HG03103 (cell line): ENCODE measurements at regions not wholly inside any gene's neighbourhood (a gene's known extent, or its start where the extent isn't known, plus 50 kb on each side); places are given as distances from the start of the nearest gene placed in this dataset.
"Not testable (repeated sequence)": the region's sequence is repeated elsewhere in the genome, so short reads cannot be mapped to it uniquely, and the experiment has no call there.

Experiments
- ATAC-seq: cut with Tn5 transposase; IDR thresholded peaks from one replicate; pipeline ENCODE4 v1.9.1; 2021; ENCODE audit warnings: low read depth; ENCODE audit not compliant: unreplicated experiment

DNA sequence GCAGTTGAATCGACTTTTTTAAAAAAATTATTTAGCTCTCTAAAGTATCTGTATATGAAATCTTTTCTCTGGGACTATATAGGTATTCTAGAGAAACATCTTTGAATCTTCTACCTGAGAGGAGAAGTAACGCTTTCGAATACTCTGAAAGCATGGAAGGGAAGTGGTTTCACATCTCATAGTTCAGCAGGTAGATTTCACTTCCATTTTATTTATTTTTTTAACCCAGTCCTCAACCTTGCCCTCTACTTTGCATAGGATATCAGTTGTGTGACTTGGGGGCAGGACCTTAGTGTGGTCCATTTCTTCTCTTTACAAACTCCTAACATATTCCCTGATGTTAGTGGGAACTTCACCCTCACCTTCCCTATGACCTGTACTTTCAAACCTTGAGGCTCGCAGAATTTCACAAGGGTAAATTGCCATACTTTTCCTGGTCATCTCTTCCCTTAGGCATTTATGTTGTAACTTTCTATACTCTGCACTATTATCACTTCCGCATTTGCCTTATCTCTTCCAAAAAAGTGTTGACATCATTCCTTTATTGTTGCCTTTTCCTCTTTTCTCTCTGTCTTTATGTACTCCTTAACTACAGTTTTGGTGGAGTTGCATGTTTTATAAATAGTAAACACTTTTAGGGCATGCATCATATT is 1208.5 kb upstream of the ADGRL4 start:
- peak; percentile 78 for ATAC-seq

DNA sequence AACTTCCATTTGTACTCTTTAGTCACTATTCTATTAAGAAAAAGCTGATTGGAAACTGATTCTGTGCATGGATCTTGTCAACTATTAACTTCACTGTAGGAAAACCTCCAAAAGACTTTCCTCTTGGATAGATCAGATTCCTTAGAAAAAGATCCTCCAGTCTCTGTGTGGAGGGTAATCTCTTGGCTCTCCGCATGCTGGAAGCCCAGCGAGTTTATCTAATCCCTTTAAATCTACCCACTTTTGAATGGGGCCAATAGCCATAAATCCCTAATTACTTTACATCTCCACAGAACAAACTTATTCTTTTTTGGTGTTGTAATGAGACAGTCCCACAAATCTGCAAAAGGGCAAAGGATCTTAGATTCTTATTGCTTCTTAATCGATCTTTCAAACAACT is 1206.4 kb upstream of the ADGRL4 start:
- ATAC-seq = no peak

DNA sequence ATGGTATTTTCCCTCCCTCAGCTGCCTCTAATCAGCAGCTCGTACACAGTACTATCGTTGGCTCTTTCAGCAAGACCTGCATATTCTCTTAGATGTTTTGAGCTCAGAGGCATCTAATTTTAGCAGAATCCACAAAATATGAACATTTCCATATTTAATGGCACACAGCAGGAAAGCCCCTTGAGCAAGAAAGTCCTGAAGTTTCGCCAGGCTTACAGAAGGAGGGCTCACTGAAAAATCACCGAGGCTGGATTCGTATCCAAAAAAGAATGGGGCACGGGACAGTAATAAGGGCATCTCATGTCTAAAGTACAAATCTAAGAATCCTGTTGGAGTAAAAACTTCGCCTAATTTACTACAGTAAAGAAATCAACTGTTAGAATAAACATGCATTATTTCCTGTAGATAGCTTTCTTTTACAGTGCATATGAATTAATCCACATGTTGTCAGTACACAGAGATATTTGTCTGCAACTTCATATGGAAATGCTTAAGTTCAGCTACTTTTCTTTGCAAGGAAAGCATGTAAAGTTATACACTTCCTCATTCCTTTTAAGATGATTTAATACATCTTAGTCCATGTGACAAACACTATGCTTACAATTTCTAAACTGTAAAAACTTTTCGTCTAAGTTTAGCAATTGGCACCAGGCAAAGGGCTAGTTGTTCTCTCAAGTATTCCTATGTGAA is 1205.3 kb upstream of the ADGRL4 start:
- no peak for ATAC-seq

DNA sequence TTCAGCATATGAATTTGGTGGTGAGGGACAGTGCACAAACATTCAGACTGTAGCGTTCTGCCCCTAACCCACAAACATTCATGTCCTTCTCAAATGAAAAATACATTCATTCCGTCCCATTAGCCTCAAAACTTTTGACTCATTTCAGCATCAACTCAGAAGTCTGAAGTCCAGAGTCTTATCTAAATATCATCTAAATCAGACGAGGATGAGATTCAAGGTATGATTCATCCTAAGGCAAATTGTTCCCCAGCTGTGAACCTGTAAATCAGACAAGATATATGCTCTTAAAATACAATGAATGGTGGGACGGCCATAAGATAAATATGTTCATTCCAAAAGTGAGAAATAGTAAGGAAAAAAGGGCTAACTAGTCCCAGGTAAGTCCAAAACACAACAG is 1195.6 kb upstream of the ADGRL4 start:
- ATAC-seq = no peak

DNA sequence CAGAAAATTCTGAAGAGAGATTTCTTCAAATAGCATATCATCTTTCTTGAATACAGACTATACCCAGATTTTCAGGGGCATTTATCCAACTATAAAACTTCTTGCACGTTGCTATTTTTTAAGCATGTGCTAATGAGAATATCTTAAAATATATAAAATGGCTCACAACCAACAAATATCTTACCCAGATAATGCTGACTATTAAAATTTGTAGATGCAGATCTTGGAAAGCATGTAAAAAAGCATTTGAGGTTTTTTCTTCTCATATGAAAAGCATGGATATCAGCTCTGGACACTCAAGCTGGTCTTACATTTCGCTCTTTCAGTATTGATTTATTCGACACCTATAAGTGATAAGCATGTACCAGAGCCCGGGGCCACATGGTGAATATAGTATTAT is 1187.7 kb upstream of the ADGRL4 start:
- ATAC-seq = no peak

DNA sequence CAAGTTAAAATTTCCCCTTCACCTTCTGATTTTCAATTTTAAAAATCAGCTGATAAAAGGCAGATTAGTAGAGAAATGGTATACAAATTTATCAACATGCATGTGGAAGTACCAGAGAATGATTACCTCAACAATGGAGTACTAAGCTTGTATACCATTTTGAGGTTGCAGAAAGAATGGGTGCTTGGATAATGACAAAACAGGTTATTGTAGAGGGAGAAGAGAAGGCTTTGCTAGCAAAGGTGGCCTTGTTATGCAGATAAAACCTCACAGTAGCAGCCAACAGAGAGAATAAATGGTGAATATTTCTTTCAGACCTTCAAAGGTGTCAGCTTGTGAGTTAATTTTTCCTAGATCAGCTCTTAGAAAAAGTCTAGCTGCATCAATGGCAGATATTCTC is 1174.9 kb upstream of the ADGRL4 start:
- ATAC-seq = no peak

DNA sequence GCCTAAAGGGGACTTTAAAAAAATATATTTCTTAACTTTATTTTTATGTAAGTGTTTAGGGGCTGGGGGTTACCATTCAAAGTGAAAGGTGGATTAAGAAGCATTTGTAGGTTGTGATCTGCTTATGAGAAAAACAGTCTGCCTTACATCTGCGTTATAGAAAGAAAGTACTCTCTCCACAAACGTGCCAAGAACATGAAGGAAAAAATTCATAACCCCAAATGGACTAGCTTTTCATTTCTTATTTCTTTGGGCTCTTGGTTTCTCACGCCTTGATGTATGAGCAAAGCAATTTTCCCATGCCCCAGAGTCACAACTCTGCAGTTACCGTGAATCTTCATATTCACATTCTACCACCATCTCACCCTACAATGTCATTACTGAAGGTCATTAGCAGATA is 1165.1 kb upstream of the ADGRL4 start:
- no peak for ATAC-seq

DNA sequence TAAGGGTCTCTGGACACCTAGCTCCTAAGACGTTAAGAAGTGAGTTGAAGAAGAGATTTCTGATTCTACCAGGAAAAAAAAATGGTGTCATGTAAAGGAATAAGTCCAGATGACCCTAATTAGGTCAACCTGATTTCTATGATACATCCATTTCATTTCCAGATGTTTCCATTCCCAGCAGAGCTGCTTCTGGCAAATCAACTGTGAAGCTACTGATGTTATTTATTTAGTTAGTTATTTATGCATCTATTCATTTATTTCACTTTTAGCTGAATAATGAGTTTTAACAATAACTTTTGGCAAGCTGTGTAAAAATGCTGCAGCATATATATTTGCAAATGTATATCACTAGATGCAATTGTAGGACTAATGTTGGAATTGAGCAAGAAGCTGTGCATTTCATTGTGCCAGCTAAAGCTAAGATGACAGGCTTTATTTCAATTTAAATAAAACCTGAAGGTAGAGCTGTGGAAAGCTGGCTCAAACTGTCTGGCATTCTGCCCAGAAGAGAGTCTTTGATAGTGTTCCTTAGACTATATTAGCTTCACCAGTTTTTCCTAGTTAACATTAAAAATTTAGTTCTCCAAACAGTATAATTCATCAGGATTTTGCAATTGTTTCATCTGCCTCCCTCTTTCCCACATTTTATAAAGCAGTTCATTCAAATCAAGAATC is 1164.4 kb upstream of the ADGRL4 start:
- ATAC-seq = no peak

DNA sequence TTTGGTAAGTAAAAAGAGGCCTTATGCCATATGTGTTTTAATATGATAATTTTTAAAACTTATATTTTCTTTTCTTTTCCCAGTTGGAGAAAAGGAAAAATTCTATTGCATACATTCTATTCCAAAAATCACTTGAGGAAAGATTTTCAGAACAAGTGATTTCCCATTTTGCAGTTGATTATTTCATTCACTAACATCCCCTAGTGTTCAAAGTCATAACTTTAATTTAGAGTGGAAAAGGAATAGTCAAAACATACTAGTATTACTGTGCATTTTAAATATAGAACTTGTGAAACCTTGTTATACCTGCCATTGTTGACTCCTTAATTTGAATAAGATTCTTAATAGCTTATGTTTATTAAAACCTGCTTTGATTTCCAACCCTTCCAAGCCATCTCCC is 1157.6 kb upstream of the ADGRL4 start:
- no peak for ATAC-seq

DNA sequence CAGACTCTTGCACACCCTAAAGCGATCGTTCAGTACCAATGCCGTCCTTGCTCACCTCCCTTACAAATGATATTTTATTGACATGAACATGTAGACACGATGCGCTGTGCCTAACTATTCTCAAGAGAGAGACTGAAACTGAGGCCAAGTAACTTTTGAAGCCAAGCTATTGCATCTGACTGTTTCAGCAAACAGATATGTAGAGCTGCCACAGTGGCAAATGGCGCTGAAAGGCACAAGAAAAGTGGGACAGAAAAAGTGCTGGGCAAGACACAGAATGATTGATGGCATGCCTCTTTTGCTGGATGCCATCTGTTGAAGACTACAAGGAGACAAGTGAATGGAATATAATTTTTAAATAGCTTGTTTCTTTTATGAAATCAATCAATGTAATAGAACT is 1157.2 kb upstream of the ADGRL4 start:
- ATAC-seq = no peak

DNA sequence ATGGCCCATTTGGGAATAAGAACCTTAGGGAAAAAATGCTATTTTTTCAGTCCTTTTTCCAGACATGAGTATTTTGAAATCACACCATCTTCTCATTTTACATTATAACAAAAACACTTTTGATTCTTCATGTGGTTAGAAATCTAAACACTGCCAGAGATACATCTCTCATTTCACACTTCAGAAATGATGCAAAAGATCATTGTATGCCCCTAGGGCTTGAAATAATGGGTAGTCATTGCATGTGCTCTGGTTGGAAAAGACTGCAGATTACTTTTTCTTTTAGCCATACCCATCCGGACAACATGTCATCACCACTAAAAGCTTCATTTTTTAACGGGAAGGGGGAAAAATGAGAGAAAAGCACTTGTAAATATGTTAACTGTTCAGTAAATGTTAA is 1152.2 kb upstream of the ADGRL4 start:
- ATAC-seq = no peak

DNA sequence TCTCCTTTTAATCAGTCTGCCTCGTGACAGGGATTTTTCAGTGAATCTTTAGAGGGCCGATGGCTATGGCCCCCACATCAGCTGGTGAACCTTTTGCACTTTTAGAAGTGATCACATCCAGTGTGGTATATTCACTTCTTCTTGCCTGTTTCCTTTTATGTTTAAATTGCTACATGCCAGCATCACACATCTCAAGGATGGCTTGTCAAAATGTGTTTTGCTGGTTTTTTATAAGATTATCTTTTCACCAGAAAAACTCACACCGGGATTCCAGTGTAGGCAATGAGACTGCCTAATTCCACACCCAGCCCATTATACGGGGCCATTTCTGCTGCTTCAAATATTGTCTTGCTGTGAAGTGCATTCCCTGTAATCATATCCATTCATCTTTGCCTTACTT is 1151.7 kb upstream of the ADGRL4 start:
- ATAC-seq = no peak

DNA sequence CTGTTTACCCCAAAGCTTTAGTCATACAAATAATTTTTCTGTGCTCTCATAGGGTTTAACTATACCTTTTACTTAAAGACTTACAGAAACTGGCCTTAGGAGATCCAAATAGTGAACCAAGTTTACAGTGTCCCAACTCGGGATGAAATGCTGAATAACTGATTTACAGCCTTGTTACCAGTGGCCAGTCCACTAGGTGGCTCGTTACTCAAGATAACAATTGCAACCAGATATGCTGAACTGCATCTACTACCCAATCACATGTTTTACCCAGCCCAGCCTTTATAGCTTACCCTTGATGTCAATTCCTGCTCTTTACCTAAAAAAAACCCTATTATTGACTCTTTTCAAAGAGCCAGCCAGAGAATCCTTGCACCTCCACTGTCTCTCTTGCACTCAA is 1148.8 kb upstream of the ADGRL4 start:
- ATAC-seq = no peak

DNA sequence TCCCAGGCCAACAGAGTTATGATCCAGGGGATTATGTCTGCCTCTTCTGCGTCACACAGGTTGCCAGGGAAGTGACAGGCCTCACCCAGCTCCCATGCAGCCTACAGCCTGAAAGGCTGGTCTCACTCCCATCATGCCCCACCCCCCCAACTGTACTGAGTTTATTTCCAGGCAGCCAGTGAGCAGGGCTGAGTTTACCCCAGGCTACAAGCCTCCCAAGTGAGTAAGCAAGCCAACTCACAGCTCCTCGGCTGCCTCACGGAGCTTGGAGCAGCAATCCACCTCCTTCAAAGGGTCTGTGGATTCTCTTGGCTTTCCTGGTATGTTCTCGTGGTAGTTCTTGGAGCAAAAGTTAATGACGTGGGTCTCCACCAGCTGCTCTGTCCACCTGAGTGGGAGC is 1147.6 kb upstream of the ADGRL4 start:
- no peak for ATAC-seq

DNA sequence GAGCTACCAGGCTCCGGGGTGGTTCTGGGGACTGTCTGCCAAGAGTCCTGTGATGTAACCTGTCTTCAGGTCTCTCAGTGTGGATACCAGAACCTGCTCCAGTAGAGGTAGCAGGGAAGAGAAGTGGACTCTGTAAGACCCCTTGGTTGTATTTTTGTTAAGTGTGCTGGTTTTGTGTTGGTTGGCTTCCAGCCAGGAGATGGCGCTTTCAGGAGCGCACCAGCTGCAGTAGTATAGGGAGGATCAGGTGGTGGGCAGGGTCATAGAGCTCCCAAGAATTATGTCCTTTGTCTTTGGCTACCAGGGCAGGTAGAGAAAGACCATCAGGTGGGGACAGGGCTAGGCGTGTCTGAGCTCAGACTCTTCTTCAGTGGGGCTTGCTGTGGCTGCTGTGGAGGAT is 1147.2 kb upstream of the ADGRL4 start:
- no peak for ATAC-seq

DNA sequence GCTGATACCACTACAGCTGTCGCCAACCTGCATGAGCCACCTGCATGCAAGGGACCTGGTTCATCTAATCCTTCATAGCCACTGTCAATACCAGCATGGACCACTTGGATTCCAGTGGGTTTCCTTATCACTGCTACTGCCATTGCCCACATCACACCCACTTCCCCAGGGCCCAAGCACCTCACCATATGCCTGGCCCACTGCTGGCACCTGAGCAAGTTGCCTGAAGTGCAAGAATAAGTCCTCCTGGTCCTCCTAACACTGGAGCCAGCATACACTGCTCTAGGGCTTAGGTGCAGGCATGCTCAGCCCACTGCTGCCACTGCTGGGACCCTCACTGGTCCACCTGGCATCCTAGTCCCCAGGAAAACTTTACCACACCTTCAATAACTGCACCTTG is 1136.8 kb upstream of the ADGRL4 start:
- ATAC-seq = no peak

DNA sequence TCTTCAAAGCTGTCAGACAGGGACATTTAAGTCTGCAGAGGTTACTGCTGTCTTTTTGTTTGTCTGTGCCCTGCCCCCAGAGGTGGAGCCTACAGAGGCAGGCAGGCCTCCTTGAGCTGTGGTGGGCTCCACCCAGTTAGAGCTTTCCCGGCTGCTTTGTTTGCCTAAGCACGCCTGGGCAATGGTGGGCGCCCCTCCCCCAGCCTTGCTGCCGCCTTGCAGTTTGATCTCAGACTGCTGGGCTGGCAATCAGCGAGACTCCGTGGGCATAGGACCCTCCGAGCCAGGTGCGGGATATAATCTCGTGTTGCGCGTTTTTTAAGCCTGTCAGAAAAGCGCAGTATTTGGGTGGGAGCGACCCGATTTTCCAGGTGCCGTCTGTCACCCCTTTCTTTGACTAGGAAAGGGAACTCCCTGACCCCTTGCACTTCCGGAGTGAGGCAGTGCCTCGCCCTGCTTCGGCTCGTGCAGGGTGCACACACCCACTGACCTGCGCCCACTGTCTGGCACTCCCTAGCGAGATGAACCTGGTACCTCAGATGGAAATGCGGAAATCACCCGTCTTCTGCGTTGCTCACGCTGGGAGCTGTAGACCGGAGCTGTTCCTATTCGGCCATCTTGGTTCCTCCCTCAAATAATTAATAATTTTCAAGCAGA is 1131.5 kb upstream of the ADGRL4 start:
- not testable (repeated sequence) for ATAC-seq

DNA sequence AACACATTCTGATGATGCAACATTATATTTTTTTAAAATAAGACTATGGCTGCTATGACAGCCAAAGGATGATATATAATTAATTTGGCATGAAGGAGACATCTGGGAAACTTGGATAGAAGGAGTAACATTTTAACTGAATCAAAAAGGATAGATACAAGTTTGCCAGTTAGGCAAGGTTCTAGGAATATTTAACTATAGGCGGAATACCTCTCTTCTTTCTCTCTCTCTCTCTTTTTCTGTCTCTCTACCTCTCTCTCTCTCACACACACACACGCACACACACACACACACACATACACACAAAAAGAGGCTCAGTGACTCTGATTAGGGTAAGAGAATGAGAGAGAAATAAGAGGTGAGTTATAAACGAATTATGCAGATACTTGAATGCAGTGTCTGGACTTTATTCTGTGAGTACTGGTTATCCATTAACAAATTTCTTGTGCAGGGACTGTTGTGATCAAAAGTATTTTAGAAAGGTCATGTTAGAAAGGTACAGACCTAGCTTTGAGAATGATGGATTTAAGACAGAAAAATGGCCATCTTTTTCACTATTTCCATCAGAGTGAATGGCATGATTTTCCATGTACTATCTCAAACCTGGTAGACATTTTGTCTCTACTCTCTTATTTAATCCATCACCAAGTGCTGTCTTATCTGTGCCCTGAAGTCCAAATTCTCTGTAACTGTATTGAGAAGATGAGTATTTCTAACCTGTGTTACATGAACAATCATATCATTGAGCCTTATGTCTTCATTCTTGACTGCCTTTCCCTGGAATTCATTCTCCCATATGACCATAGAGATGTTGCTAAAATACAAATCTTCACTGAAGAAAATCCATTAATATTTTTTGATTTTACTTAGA is 1106.9 kb upstream of the ADGRL4 start:
- no peak for ATAC-seq

DNA sequence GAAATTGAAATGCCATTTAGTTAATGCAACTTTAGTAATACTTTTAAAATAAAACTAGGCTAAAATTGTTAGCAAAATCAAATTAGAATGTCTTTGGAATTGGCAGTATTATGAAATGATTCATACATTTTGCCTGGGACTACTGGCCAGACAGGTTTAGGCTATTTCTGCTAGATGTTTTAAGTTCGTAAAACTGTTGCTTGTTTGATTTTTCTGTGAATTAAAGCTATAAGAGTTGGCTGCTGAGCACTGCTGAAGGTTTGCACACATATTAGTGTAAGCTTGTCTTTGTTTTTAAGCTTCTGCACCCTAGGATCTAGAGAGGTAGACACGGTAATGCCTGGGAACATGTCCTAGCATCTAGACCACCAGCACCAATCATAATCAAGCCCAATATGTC is 1094.6 kb upstream of the ADGRL4 start:
- ATAC-seq = no peak

DNA sequence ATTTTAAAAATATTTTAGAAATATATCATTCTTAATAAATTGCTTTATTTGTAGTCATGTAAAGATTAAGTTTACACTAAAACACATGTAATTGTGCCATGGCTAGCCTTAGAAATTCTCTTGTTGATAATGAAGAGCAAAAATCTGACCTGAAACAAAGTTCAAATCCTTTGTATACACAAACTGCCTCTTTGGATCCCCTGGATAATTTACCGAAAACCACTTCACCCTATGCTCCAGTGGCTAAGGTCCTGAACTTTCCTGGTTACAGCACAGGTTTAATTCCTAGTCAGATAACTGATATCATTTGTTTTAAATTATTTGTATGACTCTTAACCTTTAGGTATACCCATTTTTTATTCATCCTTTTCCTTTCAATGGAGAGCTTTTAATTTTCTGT is 1093.2 kb upstream of the ADGRL4 start:
- ATAC-seq = no peak

DNA sequence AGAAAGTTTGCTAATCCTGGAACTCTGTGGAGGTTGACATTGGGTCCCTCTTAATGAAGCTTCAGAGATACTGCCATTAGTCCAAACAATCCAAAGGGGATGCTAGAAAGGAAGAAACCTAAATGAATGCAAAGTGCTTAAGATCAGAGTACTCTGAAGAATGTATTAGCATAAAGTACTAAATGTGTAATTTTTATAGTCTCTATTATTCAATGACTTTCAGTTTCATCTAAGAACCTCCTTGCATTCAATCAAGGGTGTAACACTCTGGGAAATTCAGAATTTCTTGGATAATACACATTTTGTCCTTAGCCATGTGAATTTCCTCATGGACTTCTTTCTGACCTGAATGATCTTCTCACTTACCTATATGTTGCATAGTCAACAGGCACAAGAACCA is 1078.5 kb upstream of the ADGRL4 start:
- ATAC-seq = no peak
